ENCODE measurements at regions not wholly inside any gene's neighbourhood (a gene's known extent, or its start where the extent isn't known, plus 50 kb on each side); places are given as distances from the start of the nearest gene placed in this dataset.

DNA sequence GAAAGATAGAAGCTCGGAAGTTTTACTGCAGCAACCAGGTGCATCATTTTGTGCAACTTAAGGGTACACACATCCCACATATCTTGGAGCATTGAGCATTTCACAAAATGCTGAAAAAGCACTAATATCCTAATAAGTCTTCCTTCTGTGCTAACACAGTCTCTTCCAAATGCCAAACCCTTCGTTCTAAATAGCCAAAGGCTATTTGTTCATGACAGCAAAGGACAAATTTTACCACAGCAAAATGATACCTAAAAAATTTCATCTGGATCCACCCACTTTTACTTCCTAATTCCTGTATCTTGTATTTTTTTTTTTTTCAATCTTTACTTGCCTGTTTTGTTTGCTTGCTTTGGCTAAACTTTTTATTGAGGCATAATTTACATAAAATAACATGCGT lies 435.0 kb downstream of the RND3 start:
- no peak for ATAC-seq
- no peaks in the 10 kb centered on the region for H3K4me1 Mint-ChIP-seq
- intact Hi-C loops (cut with micrococcal nuclease) = no loop called here
- no peaks in the 10 kb centered on the region for H3K27me3 Mint-ChIP-seq (ENCODE audit: low read depth in 2 of 2)
- H3K27ac Mint-ChIP-seq = no peak overlapping the region
- Histone ChIP-seq H3K4me1 (ENCODE audit: control insufficient read depth, insufficient read depth, low read length) (no peaks in the 10 kb centered on the region), H3K4me3 (ENCODE audit: low read length) (no peak overlapping the region), H3K36me3 (ENCODE audit: control insufficient read depth, insufficient read depth, low read length) (no peaks in the 10 kb centered on the region), H3K9me3 (ENCODE audit: control insufficient read depth, insufficient read depth, low read length) (no peaks in the 10 kb centered on the region), H3K27ac (ENCODE audit: low read length) (no peak overlapping the region), H3K27me3 (ENCODE audit: control insufficient read depth, insufficient read depth, low read length) (no peaks in the 10 kb centered on the region)
- peaks cover 13 to 15% of the 10 kb centered on the region in 2 donors for H3K9me3 Mint-ChIP-seq
- no peak overlapping the region for H3K4me3 Mint-ChIP-seq
- 80% methylated on average over 2 of the region's 3 CpGs for WGBS (ENCODE audit: insufficient coverage)
- no peak for DNase-seq
- TF ChIP-seq, protein P1, sequence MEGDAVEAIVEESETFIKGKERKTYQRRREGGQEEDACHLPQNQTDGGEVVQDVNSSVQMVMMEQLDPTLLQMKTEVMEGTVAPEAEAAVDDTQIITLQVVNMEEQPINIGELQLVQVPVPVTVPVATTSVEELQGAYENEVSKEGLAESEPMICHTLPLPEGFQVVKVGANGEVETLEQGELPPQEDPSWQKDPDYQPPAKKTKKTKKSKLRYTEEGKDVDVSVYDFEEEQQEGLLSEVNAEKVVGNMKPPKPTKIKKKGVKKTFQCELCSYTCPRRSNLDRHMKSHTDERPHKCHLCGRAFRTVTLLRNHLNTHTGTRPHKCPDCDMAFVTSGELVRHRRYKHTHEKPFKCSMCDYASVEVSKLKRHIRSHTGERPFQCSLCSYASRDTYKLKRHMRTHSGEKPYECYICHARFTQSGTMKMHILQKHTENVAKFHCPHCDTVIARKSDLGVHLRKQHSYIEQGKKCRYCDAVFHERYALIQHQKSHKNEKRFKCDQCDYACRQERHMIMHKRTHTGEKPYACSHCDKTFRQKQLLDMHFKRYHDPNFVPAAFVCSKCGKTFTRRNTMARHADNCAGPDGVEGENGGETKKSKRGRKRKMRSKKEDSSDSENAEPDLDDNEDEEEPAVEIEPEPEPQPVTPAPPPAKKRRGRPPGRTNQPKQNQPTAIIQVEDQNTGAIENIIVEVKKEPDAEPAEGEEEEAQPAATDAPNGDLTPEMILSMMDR (IDR thresholded peaks at IDR 0.05) = no peak
- H3K36me3 Mint-ChIP-seq = no peaks in the 10 kb centered on the region

DNA sequence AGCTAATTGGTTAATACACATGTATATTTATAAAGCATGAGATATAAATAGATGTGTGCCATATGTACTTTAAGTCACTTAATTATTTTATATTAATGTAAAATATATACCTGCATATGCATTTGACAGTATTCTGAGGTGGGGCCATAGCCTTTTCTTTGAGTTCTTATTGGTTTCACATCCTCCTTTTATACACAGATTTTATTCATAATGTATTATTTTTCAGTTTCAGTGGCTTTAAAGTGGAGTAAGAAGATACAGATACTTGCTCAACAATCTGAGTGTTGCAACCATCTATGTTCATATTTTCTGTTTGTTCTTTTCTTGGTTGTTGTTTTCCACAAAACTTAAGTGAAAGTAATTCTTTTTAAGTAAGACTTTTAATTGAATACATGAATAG lies 436.5 kb downstream of the RND3 start:
- intact Hi-C loops (cut with micrococcal nuclease) = no loop called here
- Histone ChIP-seq H3K9me3 (ENCODE audit: control insufficient read depth, insufficient read depth, low read length) (no peaks in the 10 kb centered on the region), H3K4me3 (ENCODE audit: low read length) (no peak overlapping the region), H3K27me3 (ENCODE audit: control insufficient read depth, insufficient read depth, low read length) (no peaks in the 10 kb centered on the region), H3K4me1 (ENCODE audit: control insufficient read depth, insufficient read depth, low read length) (no peaks in the 10 kb centered on the region), H3K36me3 (ENCODE audit: control insufficient read depth, insufficient read depth, low read length) (no peaks in the 10 kb centered on the region), H3K27ac (ENCODE audit: low read length) (no peak overlapping the region)
- TF ChIP-seq, protein P1 (IDR thresholded peaks at IDR 0.05) = no peak
- Mint-ChIP-seq H3K27me3 (ENCODE audit: low read depth in 2 of 2) (no peaks in the 10 kb centered on the region), H3K4me3 (no peak overlapping the region), H3K9me3 (peaks cover 16 to 19% of the 10 kb centered on the region in 2 donors), H3K4me1 (no peaks in the 10 kb centered on the region), H3K36me3 (no peaks in the 10 kb centered on the region), H3K27ac (no peak overlapping the region)
- no peak for ATAC-seq
- DNase-seq = no peak

DNA sequence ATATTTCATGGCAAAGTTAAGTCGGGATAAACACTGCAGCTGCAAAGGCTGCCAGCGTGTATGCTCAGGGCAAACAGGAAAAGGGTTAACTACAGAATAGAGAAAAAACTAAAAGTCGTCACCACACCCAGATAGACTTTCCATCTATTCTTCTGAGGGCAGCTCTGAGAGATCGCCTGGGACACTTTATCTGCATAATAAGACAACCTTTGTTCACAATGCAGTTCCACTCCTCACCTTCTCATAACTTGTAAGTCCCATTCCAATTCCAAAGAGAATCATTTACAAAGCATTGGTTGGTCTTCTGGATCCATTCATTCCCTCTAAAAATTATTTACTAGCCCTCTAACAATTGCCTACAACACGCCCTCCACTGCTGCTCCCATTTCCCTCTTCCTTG lies 437.4 kb downstream of the RND3 start:
- TF ChIP-seq, protein P1 (IDR thresholded peaks at IDR 0.05) = no peak
- ATAC-seq (no peak), DNase-seq (no peak)
- no peak overlapping the region for H3K27ac Mint-ChIP-seq
- intact Hi-C loops (cut with micrococcal nuclease) = no loop called here
- WGBS (ENCODE audit: insufficient coverage) = 86% methylated on average over 5 of the region's 5 CpGs
- H3K27me3 Mint-ChIP-seq (ENCODE audit: low read depth in 2 of 2) = no peaks in the 10 kb centered on the region
- H3K36me3 Mint-ChIP-seq = no peaks in the 10 kb centered on the region
- no peak overlapping the region for H3K4me3 Mint-ChIP-seq
- H3K4me3 ChIP-seq (ENCODE audit: low read length) = no peak overlapping the region
- peaks cover 14 to 17% of the 10 kb centered on the region in 2 donors for H3K9me3 Mint-ChIP-seq
- no peaks in the 10 kb centered on the region for H3K4me1 ChIP-seq (ENCODE audit: control insufficient read depth, insufficient read depth, low read length)
- no peaks in the 10 kb centered on the region for H3K27me3 ChIP-seq (ENCODE audit: control insufficient read depth, insufficient read depth, low read length)
- H3K4me1 Mint-ChIP-seq = no peaks in the 10 kb centered on the region
- no peaks in the 10 kb centered on the region for H3K36me3 ChIP-seq (ENCODE audit: control insufficient read depth, insufficient read depth, low read length)
- no peak overlapping the region for H3K27ac ChIP-seq (ENCODE audit: low read length)
- no peaks in the 10 kb centered on the region for H3K9me3 ChIP-seq (ENCODE audit: control insufficient read depth, insufficient read depth, low read length)

DNA sequence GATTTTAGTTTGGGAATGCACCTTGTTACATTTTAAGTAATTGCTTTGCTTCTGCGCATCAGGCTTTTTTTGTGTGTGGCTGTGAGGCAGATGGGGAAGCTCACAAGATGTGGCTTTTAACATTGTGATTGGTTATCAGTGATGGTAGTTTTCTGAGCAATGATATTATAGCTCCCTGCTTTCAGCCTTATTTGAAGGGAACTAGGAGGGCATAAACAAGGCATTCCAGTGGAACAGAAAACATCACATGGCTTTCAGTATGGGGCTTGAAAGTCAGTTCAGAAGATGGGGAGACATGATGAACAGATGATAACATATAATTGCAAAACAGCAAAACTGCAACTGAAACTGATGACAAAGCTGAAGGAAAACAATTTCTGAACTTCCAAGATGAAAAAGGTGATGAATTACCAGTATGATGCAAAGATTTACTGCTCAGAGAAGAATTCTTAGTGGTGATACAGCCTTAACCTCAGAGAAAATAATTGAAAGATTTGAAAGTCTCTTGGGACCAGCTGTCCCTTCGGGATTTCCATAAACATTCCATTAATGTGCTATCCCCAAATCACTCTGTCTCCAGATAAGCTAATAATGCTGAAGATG lies 439.7 kb downstream of the RND3 start:
- H3K9me3 ChIP-seq (ENCODE audit: control insufficient read depth, insufficient read depth, low read length) = no peaks in the 10 kb centered on the region
- ATAC-seq (no peak), DNase-seq (no peak)
- peaks cover 14 to 17% of the 10 kb centered on the region in 2 donors for H3K9me3 Mint-ChIP-seq
- TF ChIP-seq, protein P1 (IDR thresholded peaks at IDR 0.05) = no peak
- H3K27ac Mint-ChIP-seq = no peak overlapping the region
- H3K36me3 Mint-ChIP-seq = no peaks in the 10 kb centered on the region
- no peaks in the 10 kb centered on the region for H3K4me1 ChIP-seq (ENCODE audit: control insufficient read depth, insufficient read depth, low read length)
- H3K27me3 Mint-ChIP-seq (ENCODE audit: low read depth in 2 of 2) = no peaks in the 10 kb centered on the region
- H3K4me3 Mint-ChIP-seq = no peak overlapping the region
- WGBS (ENCODE audit: insufficient coverage) = 93% methylated on average over 1 of the region's 2 CpGs
- intact Hi-C loops (cut with micrococcal nuclease) = no loop called here
- H3K4me3 ChIP-seq (ENCODE audit: low read length) = no peak overlapping the region
- H3K27me3 ChIP-seq (ENCODE audit: control insufficient read depth, insufficient read depth, low read length) = no peaks in the 10 kb centered on the region
- no peak overlapping the region for H3K27ac ChIP-seq (ENCODE audit: low read length)
- no peaks in the 10 kb centered on the region for H3K4me1 Mint-ChIP-seq
- no peaks in the 10 kb centered on the region for H3K36me3 ChIP-seq (ENCODE audit: control insufficient read depth, insufficient read depth, low read length)
